Lower lobe of right lung (tissue), 2 donors: ENCODE measurements at regions not wholly inside any gene's neighbourhood (a gene's known extent, or its start where the extent isn't known, plus 50 kb on each side); places are given as distances from the start of the nearest gene placed in this dataset.
A peak's percentile ranks its signal among the peaks of the same experiment; 100 is the strongest.

ENCODE experiments used
- ATAC-seq, 2 donors: fragments of 200-7000 bp; cut with Tn5 transposase; one replicate each; pipeline ENCODE4 v1.9.1; 2020 to 2022; ENCODE audit warnings: mild to moderate bottlenecking in 2 of 2, moderate library complexity in 2 of 2
- DNase-seq: peaks from one replicate; pipeline ENCODE4 v3.0.0-alpha.2; 2020
- H3K27ac ChIP-seq: fragments of 200-600 bp; one replicate; pipeline ENCODE4 v1.8.0; 2022
- H3K27me3 ChIP-seq: fragments of 200-600 bp; one replicate; pipeline ENCODE4 v1.8.0; 2022; ENCODE audit warnings: low read depth
- H3K36me3 ChIP-seq: fragments of 200-600 bp; one replicate; pipeline ENCODE4 v1.8.0; 2022; ENCODE audit warnings: mild to moderate bottlenecking
- H3K4me1 ChIP-seq: fragments of 200-600 bp; one replicate; pipeline ENCODE4 v1.8.0; 2022
- H3K4me3 ChIP-seq: fragments of 200-600 bp; one replicate; pipeline ENCODE4 v1.8.0; 2022; ENCODE audit warnings: mild to moderate bottlenecking
- H3K9me3 ChIP-seq: fragments of 200-600 bp; one replicate; pipeline ENCODE4 v1.8.0; 2022
- CTCF ChIP-seq: fragments of 200-600 bp; IDR thresholded peaks from one replicate; pipeline ENCODE4 v1.8.0; 2022; ENCODE audit warnings: antibody characterized with exemption, mild to moderate bottlenecking
- intact Hi-C: fragments of 100-400 bp; cut with DNase I; formaldehyde crosslinking; loops from one replicate; pipeline ENCODE4 v1.11.0; 2022
- donor health status: DM: no; HTN: yes; CAD: no; lungs with severe emphysema.

GRCh38 chr1:93013145-93014065 is 52.1 kb upstream of the DIPK1A start:
- intact Hi-C loops, result no loop called here
- Histone ChIP-seq H3K4me3 (no peak overlapping the region), H3K36me3 (no peaks in the 10 kb centered on the region), H3K4me1 (peaks cover 21% of the 10 kb centered on the region), H3K27me3 (no peaks in the 10 kb centered on the region), H3K27ac (no peak overlapping the region), H3K9me3 (no peaks in the 10 kb centered on the region)
- ATAC-seq (no peak), DNase-seq (no peak)
- no peak for TF ChIP-seq CTCF

- no peak overlapping the region for H3K27ac ChIP-seq
- ATAC-seq (no peak), DNase-seq (no peak)
- no peaks in the 10 kb centered on the region for H3K27me3 ChIP-seq
- no peak overlapping the region for H3K4me3 ChIP-seq
- peaks cover 21% of the 10 kb centered on the region for H3K4me1 ChIP-seq
- no peaks in the 10 kb centered on the region for H3K9me3 ChIP-seq
- no peak for TF ChIP-seq CTCF
- H3K36me3 ChIP-seq, result no peaks in the 10 kb centered on the region
- intact Hi-C loops, result no loop called here
These were observed 52.9 kb upstream of the DIPK1A start for GRCh38 chr1:93014168-93014567.

- no peak overlapping the region for H3K4me3 ChIP-seq
- no peak for TF ChIP-seq CTCF
- no peak overlapping the region for H3K27ac ChIP-seq
- no peaks in the 10 kb centered on the region for H3K9me3 ChIP-seq
- H3K27me3 ChIP-seq, result no peaks in the 10 kb centered on the region
- intact Hi-C loops, result no loop called here
- peaks cover 21% of the 10 kb centered on the region for H3K4me1 ChIP-seq
- H3K36me3 ChIP-seq, result no peaks in the 10 kb centered on the region
- DNase-seq (no peak), ATAC-seq (no peak)
These were observed 54.3 kb upstream of the DIPK1A start for GRCh38 chr1:93015590-93015989.

GRCh38 chr1:93016171-93016570 is 54.9 kb upstream of the DIPK1A start:
- Histone ChIP-seq H3K36me3 (no peaks in the 10 kb centered on the region), H3K4me3 (no peak overlapping the region), H3K4me1 (peaks cover 21% of the 10 kb centered on the region), H3K27me3 (no peaks in the 10 kb centered on the region), H3K9me3 (no peaks in the 10 kb centered on the region), H3K27ac (no peak overlapping the region)
- DNase-seq, result no peak
- intact Hi-C loops, result no loop called here
- no peak for TF ChIP-seq CTCF
- ATAC-seq, result no peak

GRCh38 chr1:93021539-93022134 is 57.4 kb upstream of the MTF2 start:
- Histone ChIP-seq H3K4me3 (no peak overlapping the region), H3K4me1 (no peaks in the 10 kb centered on the region), H3K27ac (no peak overlapping the region), H3K27me3 (no peaks in the 10 kb centered on the region), H3K9me3 (no peaks in the 10 kb centered on the region), H3K36me3 (no peaks in the 10 kb centered on the region)
- peak; percentile 78 for TF ChIP-seq CTCF
- no peak for DNase-seq
- ATAC-seq, result peak; percentile 70 to 71
- intact Hi-C loops, result no loop called here
